ENCODE measurements at regions not wholly inside any gene's neighbourhood (a gene's known extent, or its start where the extent isn't known, plus 50 kb on each side); places are given as distances from the start of the nearest gene placed in this dataset.

- WGBS, 2 donors, result 81 to 85% methylated on average over 1 of the region's 1 CpG
- no peak for TF ChIP-seq CTCF (IDR thresholded peaks at IDR 0.05)
- no peak for TF ChIP-seq POLR2A (IDR thresholded peaks at IDR 0.05)
- no peak overlapping the region for H3K4me3 ChIP-seq (ENCODE audit: low read depth, poor library complexity, severe bottlenecking)
- no peak for DNase-seq (ENCODE audit: low spot score in 2 of 2)
- intact Hi-C loops (cut with DNase I; ENCODE audit: low total_unique reads), result no loop called here
Measured at GRCh38 chr2:216312441-216312840, 59.8 kb downstream of the MARCHF4 start.

GRCh38 chr2:216308576-216308975, 63.7 kb downstream of the MARCHF4 start:
- DNase-seq (ENCODE audit: low spot score in 2 of 2), result no peak
- intact Hi-C loops (cut with DNase I; ENCODE audit: low total_unique reads), result no loop called here
- H3K4me3 ChIP-seq (ENCODE audit: low read depth, poor library complexity, severe bottlenecking), result no peak overlapping the region
- WGBS, 2 donors, result 61 to 66% methylated on average over 5 of the region's 5 CpGs
- TF ChIP-seq CTCF (IDR thresholded peaks at IDR 0.05), result no peak
- no peak for TF ChIP-seq POLR2A (IDR thresholded peaks at IDR 0.05)

GRCh38 chr2:216307496-216307895, 64.8 kb downstream of the MARCHF4 start:
- DNase-seq (ENCODE audit: low spot score in 2 of 2), result no peak
- TF ChIP-seq POLR2A (IDR thresholded peaks at IDR 0.05) (no peak), CTCF (IDR thresholded peaks at IDR 0.05) (no peak)
- H3K4me3 ChIP-seq (ENCODE audit: low read depth, poor library complexity, severe bottlenecking), result no peak overlapping the region
- WGBS, 2 donors, result 76% methylated on average over 6 of the region's 6 CpGs
- intact Hi-C loops (cut with DNase I; ENCODE audit: low total_unique reads), result no loop called here

- no peak for DNase-seq (ENCODE audit: low spot score in 2 of 2)
- no peak overlapping the region for H3K4me3 ChIP-seq (ENCODE audit: low read depth, poor library complexity, severe bottlenecking)
- intact Hi-C loops (cut with DNase I; ENCODE audit: low total_unique reads), result no loop called here
- 46 to 61% methylated on average over 6 of the region's 6 CpGs for WGBS, 2 donors
- TF ChIP-seq CTCF (IDR thresholded peaks at IDR 0.05), result no peak
- no peak for TF ChIP-seq POLR2A (IDR thresholded peaks at IDR 0.05)
Measured at GRCh38 chr2:216306868-216307267, 65.4 kb downstream of the MARCHF4 start.

- DNase-seq (ENCODE audit: low spot score in 2 of 2), result no peak
- TF ChIP-seq POLR2A (IDR thresholded peaks at IDR 0.05), result no peak
- TF ChIP-seq CTCF (IDR thresholded peaks at IDR 0.05), result no peak
- intact Hi-C loops (cut with DNase I; ENCODE audit: low total_unique reads), result no loop called here
- WGBS, 2 donors, result 60% methylated on average over 4 of the region's 4 CpGs
- H3K4me3 ChIP-seq (ENCODE audit: low read depth, poor library complexity, severe bottlenecking), result no peak overlapping the region
Measured at GRCh38 chr2:216305574-216305973, 66.7 kb downstream of the MARCHF4 start.

GRCh38 chr2:216302981-216303676, 69.2 kb downstream of the MARCHF4 start:
- intact Hi-C loops (cut with DNase I; ENCODE audit: low total_unique reads), result no loop called here
- no peak overlapping the region for H3K4me3 ChIP-seq (ENCODE audit: low read depth, poor library complexity, severe bottlenecking)
- WGBS, 2 donors, result 82 to 86% methylated on average over 3 of the region's 3 CpGs
- TF ChIP-seq CTCF (IDR thresholded peaks at IDR 0.05) (no peak), POLR2A (IDR thresholded peaks at IDR 0.05) (no peak)
- no peak for DNase-seq (ENCODE audit: low spot score in 2 of 2)

All from lower leg skin (tissue), 4 donors.